GM12878 (cell line): ENCODE measurements at regions not wholly inside any gene's neighbourhood (a gene's known extent, or its start where the extent isn't known, plus 50 kb on each side); places are given as distances from the start of the nearest gene placed in this dataset.

Source experiments
- ATAC-seq: fragments of 200-7000 bp; cut with Tn5 transposase; 3 replicates; pipeline ENCODE4 v1.9.1; 2020; ENCODE audit warnings: mild to moderate bottlenecking, moderate library complexity
- BruUV-seq: library from RNA; stranded (reverse); fragments of 400-500 nt; replicated peaks from 2 replicates; lab custom pipeline; 2021; lab: Mats Ljungman, UMichigan
- CTCF ChIA-PET: fragments of 300-600 bp; sonication (Branson Sonifier 250); formaldehyde crosslinking; extraction: SDS; loops from one replicate; lab custom pipeline; 2021; ENCODE audit warnings: inconsistent platforms; lab: Yijun Ruan, JAX
- POLR2A ChIA-PET: fragments of 350-600 bp; formaldehyde crosslinking; extraction: SDS; loops from one replicate; lab custom pipeline; 2021; ENCODE audit warnings: inconsistent platforms; lab: Charles Lee
- RAD21 ChIA-PET: fragments of 300-600 bp; sonication (Branson Sonifier 250); formaldehyde crosslinking; loops from one replicate; lab custom pipeline; 2023; ENCODE audit warnings: antibody characterized with exemption; ENCODE audit not compliant: unreplicated experiment; lab: Charles Lee
- SMC1A ChIA-PET: fragments of 300-600 bp; sonication (Branson Sonifier 250); formaldehyde crosslinking; loops from one replicate; lab custom pipeline; 2023; ENCODE audit not compliant: unreplicated experiment, uncharacterized antibody; lab: Charles Lee
- DNase-seq: peaks from one replicate; pipeline ENCODE4 v3.0.0-alpha.2; 2011; ENCODE audit warnings: low read depth, low spot score
- FAIRE-seq: peaks from 3 replicates; lab custom pipeline; 2011; peaks lifted over from hg19 to GRCh38; lab: Jason Lieb, UNC
- H2AFZ ChIP-seq: 2 replicates; pipeline ENCODE4 v1.6.0; 2011; ENCODE audit warnings: low read depth, low read length, control low read depth; ENCODE audit not compliant: control insufficient read depth
- H3K27ac ChIP-seq: 2 replicates; pipeline ENCODE4 v1.5.1; 2011; ENCODE audit warnings: control low read depth; ENCODE audit not compliant: control insufficient read depth, insufficient read depth
- H3K27me3 ChIP-seq, 2 experiments: replicated peaks in 1 of 2; 2 replicates each; pipeline versions ENCODE4 v1.6.0 to v1.6.1; 2011; ENCODE audit warnings: low read length in 1 of 2; ENCODE audit not compliant: control insufficient read depth in 2 of 2, insufficient read depth in 2 of 2
- H3K36me3 ChIP-seq, 2 experiments: 2 replicates each; pipeline ENCODE4 v1.5.1; 2011; ENCODE audit warnings: low read length in 1 of 2; ENCODE audit not compliant: control insufficient read depth in 2 of 2, insufficient read depth in 2 of 2
- H3K4me1 ChIP-seq: 2 replicates; pipeline ENCODE4 v1.6.1; 2011; ENCODE audit warnings: mild to moderate bottlenecking, low read length, moderate library complexity, mixed read lengths; ENCODE audit not compliant: control insufficient read depth, insufficient read depth
- H3K4me2 ChIP-seq: 2 replicates; pipeline ENCODE4 v1.6.0; 2011; ENCODE audit warnings: control low read depth; ENCODE audit not compliant: control insufficient read depth, insufficient read depth
- H3K4me3 ChIP-seq: fragments of 200-600 bp; sonication (generic); 2 replicates; pipeline ENCODE4 v1.5.1; 2016
- H3K79me2 ChIP-seq: 2 replicates; pipeline ENCODE4 v1.6.0; 2011; ENCODE audit warnings: low read length; ENCODE audit not compliant: control insufficient read depth, insufficient read depth
- H3K9ac ChIP-seq: 2 replicates; pipeline ENCODE4 v1.8.0; 2011; ENCODE audit warnings: low read length, control low read depth, mixed read lengths; ENCODE audit not compliant: control insufficient read depth, insufficient read depth
- H3K9me3 ChIP-seq: replicated peaks from 3 replicates; pipeline ENCODE4 v1.5.1; 2011; ENCODE audit warnings: mild to moderate bottlenecking, low read length; ENCODE audit not compliant: control insufficient read depth, insufficient read depth
- H4K20me1 ChIP-seq: 2 replicates; pipeline ENCODE4 v1.6.0; 2011; ENCODE audit not compliant: control insufficient read depth, insufficient read depth
- CREM ChIP-seq: IDR thresholded peaks from 2 replicates; pipeline ENCODE4 v1.6.1; 2014; ENCODE audit warnings: antibody characterized with exemption, low read depth
- CTCF ChIP-seq, 3 experiments: IDR thresholded peaks in 2 of 3; conservative IDR thresholded peaks in 1 of 3; 2 replicates each; pipeline ENCODE4 v1.5.1; 2011; ENCODE audit warnings: low read depth in 3 of 3, low read length in 3 of 3, mild to moderate bottlenecking in 3 of 3, control low read depth in 2 of 3, moderate library complexity in 2 of 3, inconsistent platforms in 1 of 3, mixed read lengths in 1 of 3; ENCODE audit not compliant: control insufficient read depth in 2 of 3, insufficient read depth in 1 of 3; ENCODE audit errors: extremely low read depth in 1 of 3
- DPF2 ChIP-seq: fragments of 450-650 bp; IDR thresholded peaks from 2 replicates; pipeline ENCODE4 v1.6.1; 2017; ENCODE audit warnings: mild to moderate bottlenecking
- LARP7 ChIP-seq: fragments of 450-650 bp; IDR thresholded peaks from 2 replicates; pipeline ENCODE4 v1.6.1; 2017; ENCODE audit warnings: mild to moderate bottlenecking
- NBN ChIP-seq: fragments of 450-650 bp; IDR thresholded peaks from 2 replicates; pipeline ENCODE4 v1.6.1; 2016
- NKRF ChIP-seq: fragments of 450-650 bp; conservative IDR thresholded peaks from 2 replicates; pipeline ENCODE4 v1.6.1; 2017; ENCODE audit warnings: mild to moderate bottlenecking, moderate library complexity
- PKNOX1 ChIP-seq: fragments of 450-650 bp; IDR thresholded peaks from 2 replicates; pipeline ENCODE4 v1.6.1; 2016; ENCODE audit warnings: mild to moderate bottlenecking
- PML ChIP-seq: IDR thresholded peaks from 2 replicates; pipeline ENCODE4 v1.6.1; 2012; ENCODE audit warnings: low read length, inconsistent platforms
- RFX5 ChIP-seq: IDR thresholded peaks from 2 replicates; pipeline ENCODE4 v1.6.1; 2011; ENCODE audit warnings: low read depth, low read length, improper control_type of control experiment
- TCF3 ChIP-seq: IDR thresholded peaks from 2 replicates; pipeline ENCODE4 v1.6.1; 2012; ENCODE audit warnings: low read depth, mild to moderate bottlenecking, low read length, borderline replicate concordance; ENCODE audit not compliant: insufficient read depth
- WRNIP1 ChIP-seq: IDR thresholded peaks from 2 replicates; pipeline ENCODE4 v1.6.1; 2011; ENCODE audit warnings: low read depth, low read length, improper control_type of control experiment, borderline replicate concordance
- WGBS: methylation state at CpG from one replicate; pipeline ENCODE4 v1.1.6; 2016; ENCODE audit warnings: low lambda C conversion rate; ENCODE audit not compliant: insufficient replicate concordance, insufficient coverage; ENCODE audit errors: missing lambda C conversion rate; 5-methylcytosine and 5-hydroxymethylcytosine counted together
- in situ Hi-C: fragments of 300-500 bp; cut with MboI; formaldehyde crosslinking; loops from 9 replicates; pipeline ENCODE4 v1.14.3; 2018; ENCODE audit warnings: mixed read lengths
- intact Hi-C: fragments of 100-400 bp; cut with micrococcal nuclease; formaldehyde crosslinking; loops from one replicate; pipeline ENCODE4 v1.14.2; 2022; ENCODE audit not compliant: unreplicated experiment

- no peak for ATAC-seq
- no peak overlapping the region for H3K4me3 ChIP-seq
- SMC1A ChIA-PET: interaction anchor here (0.8 to 2.4 kb wide), 2 partner anchors 11 to 14 kb away, joined by 5 to 6 read pairs; no protein-coding TSS in a partner anchor
- FAIRE-seq: no peak
- no peak overlapping the region for H3K27ac ChIP-seq
- no peak overlapping the region for H3K9ac ChIP-seq
- no TSS peak for BruUV-seq
- no peaks in the 10 kb centered on the region for H4K20me1 ChIP-seq
- no peak overlapping the region for H3K4me2 ChIP-seq
- RAD21 ChIA-PET: interaction anchor here (1.5 kb wide), 1 partner anchor 55 kb away, joined by 4 read pairs; no protein-coding TSS in a partner anchor
- WGBS: 4% methylated on average over 2 of the region's 2 CpGs
- TF ChIP-seq PKNOX1 (no peak), LARP7 (no peak), TCF3 (no peak), WRNIP1 (no peak), CTCF (IDR thresholded peaks at IDR 0.05 in 2 of 3, conservative IDR thresholded peaks at IDR 0.05 in 1 of 3; ENCODE audit: control insufficient read depth in 2 of 3, extremely low read depth in 1 of 3, insufficient read depth in 1 of 3, low read depth in 3 of 3, low read length in 3 of 3) (no peak), DPF2 (no peak), NBN (no peak), RFX5 (no peak), CREM (no peak), PML (no peak), NKRF (no peak)
- H3K9me3 ChIP-seq: peaks cover 11% of the 10 kb centered on the region; the same call in 2 of the 3 replicates
- no peak overlapping the region for H2AFZ ChIP-seq
- DNase-seq: no peak
- POLR2A ChIA-PET: no interaction called here
- CTCF ChIA-PET: interaction anchor here (1.1 kb wide), 1 partner anchor 111 kb away, joined by 3 read pairs; no protein-coding TSS in a partner anchor
- no peaks in the 10 kb centered on the region for H3K27me3 ChIP-seq
- in situ Hi-C loops: no loop called here
- intact Hi-C loops: no loop called here
- H3K36me3 ChIP-seq: no peaks in the 10 kb centered on the region
- H3K79me2 ChIP-seq: no peaks in the 10 kb centered on the region
- peaks cover 31% of the 10 kb centered on the region for H3K4me1 ChIP-seq
Observed at GRCh38 chr18:3397786-3398185, 52.2 kb upstream of the TGIF1 start.
